Thyroid gland (tissue), 4 donors: ENCODE measurements at regions not wholly inside any gene's neighbourhood (a gene's known extent, or its start where the extent isn't known, plus 50 kb on each side); places are given as distances from the start of the nearest gene placed in this dataset.

Experiments
- DNase-seq, 2 donors: peaks; one replicate each; pipeline ENCODE4 v3.0.0-alpha.2; 2019
- H3K27ac ChIP-seq, 3 donors: fragments of 200-600 bp; sonication (generic); 1 replicate in 2 of 3; 2 replicates in 1 of 3; pipeline ENCODE4 v1.5.1; 2016 to 2019; ENCODE audit warnings: mild to moderate bottlenecking in 1 of 3, moderate library complexity in 1 of 3
- H3K27me3 ChIP-seq: fragments of 200-600 bp; sonication (generic); one replicate; pipeline ENCODE4 v1.5.1; 2019
- H3K36me3 ChIP-seq, 2 donors: fragments of 200-600 bp; sonication (generic); one replicate each; pipeline ENCODE4 v1.5.1; 2016 to 2019
- H3K4me1 ChIP-seq, 2 donors: fragments of 200-600 bp; sonication (generic); one replicate each; pipeline ENCODE4 v1.5.1; 2017 to 2019
- H3K4me3 ChIP-seq, 3 donors: fragments of 200-600 bp; sonication (generic); replicated peaks in 1 of 3; 1 replicate in 2 of 3; 2 replicates in 1 of 3; pipeline ENCODE4 v1.5.1; 2016; ENCODE audit warnings: mild to moderate bottlenecking in 1 of 3
- H3K9me3 ChIP-seq: fragments of 200-600 bp; sonication (generic); one replicate; pipeline ENCODE4 v1.5.1; 2017
- CTCF ChIP-seq, 6 experiments: fragments of 200-600 bp in 3 of 6; fragments of 450-650 bp in 3 of 6; sonication (generic) in 3 of 6; IDR thresholded peaks; one replicate each; pipeline ENCODE4 v1.5.1; 2016 to 2019; ENCODE audit warnings: antibody characterized with exemption in 6 of 6, mild to moderate bottlenecking in 2 of 6, inconsistent platforms in 1 of 6, moderate library complexity in 1 of 6
- POLR2A ChIP-seq, 2 donors: fragments of 450-650 bp; IDR thresholded peaks; one replicate each; pipeline ENCODE4 v1.6.1; 2017; ENCODE audit warnings: antibody characterized with exemption in 2 of 2, mild to moderate bottlenecking in 2 of 2, moderate library complexity in 1 of 2
- WGBS, 2 donors: methylation state at CpG; one replicate each; pipeline ENCODE4 v1.1.5; 2017; 5-methylcytosine and 5-hydroxymethylcytosine counted together
- intact Hi-C: fragments of 100-400 bp; cut with DNase I; formaldehyde crosslinking; loops from one replicate; pipeline ENCODE4 v1.15.1; 2023

GRCh38 chr12:89230376-89231315, 121.7 kb downstream of the DUSP6 start:
- no peak for TF ChIP-seq CTCF (IDR thresholded peaks at IDR 0.05)
- TF ChIP-seq POLR2A (IDR thresholded peaks at IDR 0.05), result no peak
- Histone ChIP-seq H3K36me3 (no peaks in the 10 kb centered on the region), H3K4me1 (peaks cover 12 to 22% of the 10 kb centered on the region in 2 donors), H3K27ac (no peak overlapping the region), H3K4me3 (no peak overlapping the region), H3K9me3 (no peaks in the 10 kb centered on the region), H3K27me3 (no peaks in the 10 kb centered on the region)
- 41 to 64% methylated on average over 2 of the region's 2 CpGs for WGBS, 2 donors
- DNase-seq, result no peak
- intact Hi-C loops, result no loop called here

GRCh38 chr12:89228491-89228890, 123.8 kb downstream of the DUSP6 start:
- DNase-seq, result no peak
- no peak overlapping the region for H3K27ac ChIP-seq
- intact Hi-C loops, result loop anchor here (10.0 kb wide), 1 partner anchor 126 kb away; the partner anchor contains the start of gene DUSP6
- no peak overlapping the region for H3K4me3 ChIP-seq
- no peaks in the 10 kb centered on the region for H3K27me3 ChIP-seq
- H3K9me3 ChIP-seq, result no peaks in the 10 kb centered on the region
- H3K4me1 ChIP-seq, result peaks cover 22 to 32% of the 10 kb centered on the region in 2 donors
- no peak for TF ChIP-seq CTCF (IDR thresholded peaks at IDR 0.05)
- no peak for TF ChIP-seq POLR2A (IDR thresholded peaks at IDR 0.05)
- 64 to 70% methylated on average over 3 of the region's 3 CpGs for WGBS, 2 donors
- H3K36me3 ChIP-seq, result no peaks in the 10 kb centered on the region

- Histone ChIP-seq H3K4me1 (peaks cover 22 to 32% of the 10 kb centered on the region in 2 donors), H3K9me3 (no peaks in the 10 kb centered on the region), H3K36me3 (no peaks in the 10 kb centered on the region), H3K27me3 (no peaks in the 10 kb centered on the region), H3K27ac (peak overlapping the region in 1 of 3 donors; percentile 95), H3K4me3 (no peak overlapping the region)
- TF ChIP-seq POLR2A (IDR thresholded peaks at IDR 0.05) (no peak), CTCF (IDR thresholded peaks at IDR 0.05) (no peak)
- no peak for DNase-seq
- WGBS, 2 donors, result 91 to 99% methylated on average over 2 of the region's 2 CpGs
- intact Hi-C loops, result loop anchor here (10.0 kb wide), 1 partner anchor 127 kb away; the partner anchor contains the start of gene DUSP6
Observed at GRCh38 chr12:89227774-89228173, 124.5 kb downstream of the DUSP6 start.

GRCh38 chr12:89225808-89226411, 126.4 kb downstream of the DUSP6 start:
- Histone ChIP-seq H3K36me3 (no peaks in the 10 kb centered on the region), H3K27ac (peak overlapping the region; percentile 54 to 95 (median 81)), H3K27me3 (no peaks in the 10 kb centered on the region), H3K4me1 (peaks cover 19 to 29% of the 10 kb centered on the region in 2 donors), H3K4me3 (no peak overlapping the region), H3K9me3 (no peaks in the 10 kb centered on the region)
- WGBS, 2 donors, result 18 to 26% methylated on average over 3 of the region's 3 CpGs
- DNase-seq, result peak; percentile 72
- intact Hi-C loops, result loop anchor here (10.0 kb wide), 1 partner anchor 129 kb away; the partner anchor contains the start of gene DUSP6
- TF ChIP-seq CTCF (IDR thresholded peaks at IDR 0.05) (no peak), POLR2A (IDR thresholded peaks at IDR 0.05) (peak in 1 of 2 donors; percentile 57)
